GM18502 (cell line): ENCODE measurements at regions not wholly inside any gene's neighbourhood (a gene's known extent, or its start where the extent isn't known, plus 50 kb on each side); places are given as distances from the start of the nearest gene placed in this dataset.

Source experiments
- ATAC-seq: cut with Tn5 transposase; IDR thresholded peaks from one replicate; pipeline ENCODE4 v1.9.1; 2021; ENCODE audit warnings: mild to moderate bottlenecking; ENCODE audit not compliant: unreplicated experiment, poor library complexity

DNA sequence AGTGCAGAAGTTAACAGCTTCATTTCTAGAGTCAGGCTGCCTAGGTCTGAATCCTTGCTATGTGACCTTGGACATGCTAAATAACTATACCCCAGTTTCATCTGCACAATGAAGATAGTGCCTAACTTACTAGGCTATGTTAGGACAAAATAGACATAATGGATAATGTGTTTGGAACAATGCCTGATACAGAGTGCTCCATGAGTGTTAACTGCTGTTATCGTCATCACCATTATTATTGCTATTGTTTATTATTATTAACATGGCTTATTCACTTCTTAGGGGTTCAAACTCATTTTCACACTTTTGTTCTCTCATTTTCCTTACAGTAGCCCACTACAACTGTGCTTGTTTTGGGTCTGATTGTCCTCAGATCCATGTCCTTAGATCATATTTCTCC is 467.7 kb downstream of the SH2D1A start:
- ATAC-seq: no peak

DNA sequence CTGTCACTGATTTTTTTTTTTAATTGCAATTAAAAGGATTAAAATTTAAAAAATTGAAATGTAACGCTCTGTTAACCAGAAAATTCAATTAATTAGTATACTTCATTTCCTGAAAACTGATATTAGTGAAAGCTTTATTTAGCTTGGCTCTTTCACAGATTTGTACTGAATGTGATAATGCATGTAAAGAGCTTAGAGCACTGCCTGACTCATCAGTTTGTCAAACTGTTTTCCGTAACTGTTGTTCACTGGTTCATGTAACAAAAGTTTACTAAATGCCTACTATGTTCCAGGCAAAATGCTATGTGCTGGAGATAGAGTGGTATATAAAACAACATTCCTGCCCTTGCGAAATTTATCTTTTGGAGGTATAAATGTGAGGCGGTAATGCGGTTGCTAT is 471.7 kb downstream of the SH2D1A start:
- no peak for ATAC-seq

DNA sequence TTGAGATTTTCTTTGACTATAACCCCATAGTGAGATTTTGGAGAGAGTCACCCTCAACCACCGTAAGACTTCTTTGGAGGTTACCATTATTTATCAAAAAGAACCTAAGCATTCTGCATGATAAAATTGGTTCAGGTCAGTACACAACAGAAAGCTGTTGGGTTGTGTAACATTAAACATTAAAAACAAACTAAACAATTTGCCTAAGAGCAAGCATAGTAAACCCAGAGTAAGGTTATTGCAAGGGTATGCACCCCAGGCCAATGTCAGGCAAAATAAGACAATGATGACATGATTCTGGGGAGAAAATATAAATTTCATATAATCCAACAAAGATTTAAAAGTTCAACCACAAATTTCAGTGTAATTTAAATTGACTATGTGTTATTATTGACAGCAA is 472.4 kb downstream of the SH2D1A start:
- no peak for ATAC-seq

DNA sequence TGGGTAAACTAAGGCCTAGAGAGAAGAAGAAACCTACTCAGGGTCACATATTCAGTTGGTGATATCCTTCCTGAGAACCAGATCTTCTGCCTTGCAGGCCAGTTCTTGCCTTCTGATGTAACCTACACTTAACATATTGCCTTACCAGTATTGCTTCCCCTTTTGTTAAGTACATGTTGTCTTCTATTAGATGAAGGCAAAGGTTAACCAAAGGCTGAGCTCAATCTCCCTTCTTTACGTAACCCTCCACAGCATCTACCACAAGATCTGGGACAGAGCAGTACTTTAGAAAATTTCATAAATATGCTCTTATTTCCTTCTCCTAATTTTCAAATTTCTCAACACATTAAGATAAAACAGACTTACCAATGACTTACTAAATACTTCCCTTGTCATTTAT is 474.4 kb downstream of the SH2D1A start:
- ATAC-seq: no peak

DNA sequence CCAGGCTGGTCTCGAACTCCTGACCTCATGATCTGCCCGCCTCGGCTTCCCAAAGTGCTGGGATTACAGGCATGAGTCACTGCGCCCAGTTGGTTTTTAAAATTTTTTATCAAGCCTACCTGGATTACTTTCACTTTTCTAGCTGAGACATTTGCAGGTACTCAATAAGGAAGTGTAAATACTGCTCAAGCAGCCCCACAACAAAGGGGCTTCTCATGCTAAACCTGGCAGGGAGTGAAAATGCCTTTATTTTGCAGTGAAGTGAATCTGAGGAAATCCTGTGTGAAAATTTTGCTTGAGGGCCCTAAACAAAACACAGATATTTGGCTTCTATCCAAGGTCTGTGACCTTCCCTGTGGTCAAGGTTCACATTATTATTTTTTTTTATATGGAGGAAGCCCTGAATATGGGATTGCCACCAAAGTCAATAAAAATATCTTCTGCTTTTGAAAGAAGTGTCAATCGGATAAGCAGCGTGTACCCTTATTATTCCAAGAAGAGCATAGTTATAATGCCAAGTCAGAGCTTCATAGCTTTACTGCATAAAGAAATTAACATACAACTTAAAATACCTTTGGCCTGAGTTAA is 481.0 kb downstream of the SH2D1A start:
- ATAC-seq: no peak

DNA sequence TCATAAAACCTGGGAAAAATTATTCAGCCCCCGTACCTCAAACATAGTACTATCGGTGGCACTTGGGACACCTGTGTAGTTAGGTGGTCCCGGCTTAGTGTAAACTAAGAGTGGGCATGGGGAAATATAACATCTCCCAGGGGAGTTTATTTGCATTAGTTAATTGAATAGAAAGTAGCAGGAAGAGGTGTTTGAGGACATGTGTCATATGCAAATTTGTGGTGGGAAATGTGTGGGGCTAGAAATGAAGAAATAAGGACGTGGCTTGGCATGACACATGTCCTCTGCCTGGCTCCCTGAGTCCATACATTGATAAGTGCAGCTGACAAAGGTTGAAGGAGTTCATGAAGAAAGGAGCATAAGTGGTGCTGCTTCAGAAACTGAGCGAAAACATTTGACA is 483.6 kb downstream of the SH2D1A start:
- no peak for ATAC-seq

DNA sequence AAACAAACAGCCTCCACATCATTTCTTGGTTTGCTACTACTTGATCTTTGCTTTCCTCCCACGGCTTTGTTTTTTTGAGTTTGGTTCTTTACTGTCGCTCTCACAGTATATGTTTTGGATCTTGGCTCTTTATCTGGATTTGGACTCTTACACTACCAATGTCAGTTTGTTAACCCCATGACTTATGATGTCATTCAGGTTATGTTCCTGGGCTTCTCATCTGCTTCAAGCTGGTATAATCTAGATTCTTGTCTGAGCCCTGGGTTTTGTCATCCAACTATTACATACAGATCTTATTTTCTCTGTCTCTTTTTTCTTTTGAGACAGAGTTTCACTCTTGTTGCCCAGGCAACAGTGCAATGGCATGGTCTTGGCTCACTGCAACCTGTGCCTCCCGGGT is 482.9 kb upstream of the TEX13C start:
- no peak for ATAC-seq

DNA sequence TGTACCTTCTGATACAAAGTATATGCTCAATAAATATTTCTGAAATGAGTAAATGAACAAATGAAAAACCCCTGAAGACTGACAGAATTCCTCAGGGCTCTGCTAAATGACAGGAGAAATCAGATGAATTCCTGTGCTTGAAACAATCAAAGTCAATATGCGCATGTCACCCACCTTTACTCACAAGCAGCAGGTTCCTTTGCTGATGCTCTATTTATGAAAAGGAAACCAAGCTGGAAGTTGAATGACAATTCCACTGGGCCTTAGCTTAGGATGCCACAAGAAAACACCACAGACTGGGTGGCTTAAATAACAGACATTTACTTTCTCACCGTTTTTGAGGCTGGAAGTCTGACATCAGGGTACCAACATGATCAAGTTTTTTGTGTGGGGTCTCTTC is 477.5 kb upstream of the TEX13C start:
- ATAC-seq: no peak

DNA sequence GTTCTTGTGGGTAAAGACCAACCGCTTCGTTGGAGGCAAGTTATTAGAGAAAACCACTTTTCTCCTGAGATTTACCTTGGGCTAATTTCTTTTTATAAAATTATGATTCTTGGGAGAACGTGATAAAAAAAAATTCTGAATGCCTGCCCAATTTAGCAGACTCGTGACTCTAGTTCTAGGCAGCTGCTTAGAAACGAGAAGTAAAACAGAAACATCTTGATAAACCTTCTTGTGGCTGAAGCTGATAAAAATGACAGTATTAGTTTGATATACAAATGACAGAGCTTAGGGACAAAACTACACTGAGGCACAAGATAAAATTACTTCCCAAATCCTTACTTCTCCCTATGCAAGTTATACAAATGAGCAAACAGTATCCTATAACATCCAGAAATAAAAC is 458.9 kb upstream of the TEX13C start:
- no peak for ATAC-seq

DNA sequence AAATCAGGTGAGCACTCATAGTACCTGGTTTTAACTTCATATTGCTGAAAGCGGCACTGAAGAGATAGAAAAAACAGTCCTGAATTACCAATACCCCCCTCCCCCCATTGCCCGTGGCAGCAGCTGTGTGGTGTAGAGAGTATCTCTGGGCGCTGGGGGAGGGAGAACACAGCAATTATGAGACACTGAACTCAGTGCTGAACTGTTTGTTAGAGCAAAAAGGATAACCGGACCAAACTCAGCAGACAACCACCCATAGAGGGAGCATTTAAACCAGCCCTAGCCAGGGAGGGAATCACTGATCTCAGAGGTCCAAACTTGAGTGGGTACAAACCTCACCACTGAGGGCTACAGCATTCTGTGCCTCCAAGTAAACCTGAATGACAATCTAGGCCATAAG is 457.4 kb upstream of the TEX13C start:
- no peak for ATAC-seq

DNA sequence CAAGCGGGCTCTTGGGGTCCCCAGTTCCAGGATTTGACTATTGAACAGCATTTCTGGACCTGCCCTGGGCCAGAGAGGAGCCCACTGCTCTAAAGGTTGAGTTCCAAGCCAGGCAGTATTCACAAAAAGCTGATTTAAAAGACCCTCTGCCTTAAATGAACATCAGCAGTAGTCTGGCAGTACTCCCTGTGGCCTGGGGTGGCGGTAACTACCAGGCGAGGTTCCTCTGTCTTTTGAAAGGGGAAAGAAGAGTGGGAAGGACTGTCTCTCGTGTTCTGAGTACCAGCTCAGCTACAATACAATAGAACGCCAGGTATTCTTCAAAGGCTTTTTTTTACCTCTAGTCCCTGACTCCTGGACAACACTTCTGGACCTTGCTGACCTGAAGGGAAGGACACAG is 456.4 kb upstream of the TEX13C start:
- ATAC-seq: no peak

DNA sequence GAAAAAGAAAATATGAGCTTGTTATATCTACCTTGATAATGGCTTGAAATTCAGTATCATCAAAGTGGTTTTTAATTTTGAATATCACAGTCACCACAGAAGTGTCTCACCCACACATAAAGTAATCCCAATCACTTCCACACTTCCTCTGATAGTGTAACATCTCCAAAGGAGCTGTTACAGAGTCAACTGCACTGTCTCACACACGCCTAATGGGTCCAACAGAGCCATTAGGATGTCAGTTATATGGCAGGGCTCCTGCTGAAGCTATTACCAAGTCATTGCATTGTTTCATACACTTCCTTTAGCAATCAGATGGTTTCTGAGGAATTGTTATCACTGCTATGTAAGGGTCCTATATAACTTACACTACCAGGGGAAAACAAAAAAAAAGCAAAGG is 432.1 kb upstream of the TEX13C start:
- no peak for ATAC-seq

DNA sequence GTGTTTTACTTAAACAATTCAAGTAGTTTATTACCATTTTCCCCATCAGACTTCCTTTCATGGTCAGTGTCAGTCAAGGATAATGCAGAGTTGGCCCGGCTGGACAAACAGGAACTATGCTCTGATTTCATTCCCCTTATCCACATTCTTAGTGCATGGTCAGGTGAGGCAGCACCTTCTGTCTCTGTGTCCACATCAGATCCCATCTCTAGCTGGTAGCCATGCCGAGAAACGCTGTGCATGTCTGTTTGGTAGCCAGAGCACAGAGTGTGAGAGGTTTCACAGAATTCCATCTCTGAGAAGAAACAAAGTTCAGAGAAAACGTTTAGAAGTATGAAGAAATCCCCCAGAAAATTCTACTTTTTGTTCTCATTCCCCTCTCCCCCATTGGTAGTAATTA is 423.7 kb upstream of the TEX13C start:
- no peak for ATAC-seq

DNA sequence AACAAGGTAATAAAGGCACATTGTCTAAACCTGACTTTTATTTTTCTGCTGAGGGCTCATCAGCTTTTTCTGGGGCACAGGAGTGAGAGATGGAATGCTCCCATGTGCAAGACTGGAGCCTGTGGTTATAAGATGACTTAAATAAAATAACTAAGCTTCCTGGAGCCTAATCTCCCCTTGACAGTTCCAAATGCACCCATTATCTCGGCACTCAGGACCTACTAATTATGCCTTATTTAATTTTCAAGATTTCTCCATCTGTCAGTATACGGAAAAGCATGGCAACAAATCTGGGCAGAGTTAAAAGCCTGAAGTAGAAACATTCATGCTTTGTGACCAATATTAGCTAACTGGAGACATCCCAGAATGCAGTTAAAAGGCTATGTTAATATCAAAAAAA is 416.7 kb upstream of the TEX13C start:
- ATAC-seq: no peak

DNA sequence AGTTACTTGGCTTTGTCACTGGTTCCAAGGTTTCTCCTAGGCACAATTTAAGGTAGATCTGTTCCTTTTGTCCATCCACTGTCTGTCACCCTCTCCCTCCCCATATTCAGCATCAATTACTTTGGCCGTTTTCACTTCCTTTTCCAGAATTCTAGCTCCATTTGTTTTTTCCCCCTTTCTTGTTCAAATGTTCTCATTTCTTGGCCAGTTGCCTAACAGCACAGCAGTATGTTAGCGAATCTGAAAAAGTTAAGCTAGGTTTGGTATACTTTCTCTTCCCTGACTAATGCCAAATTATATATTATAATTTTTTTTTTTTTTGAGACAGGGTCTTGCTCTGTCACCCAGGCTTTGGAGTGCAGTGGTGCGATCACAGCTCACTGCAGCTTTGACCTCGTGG is 409.1 kb upstream of the TEX13C start:
- ATAC-seq: no peak

DNA sequence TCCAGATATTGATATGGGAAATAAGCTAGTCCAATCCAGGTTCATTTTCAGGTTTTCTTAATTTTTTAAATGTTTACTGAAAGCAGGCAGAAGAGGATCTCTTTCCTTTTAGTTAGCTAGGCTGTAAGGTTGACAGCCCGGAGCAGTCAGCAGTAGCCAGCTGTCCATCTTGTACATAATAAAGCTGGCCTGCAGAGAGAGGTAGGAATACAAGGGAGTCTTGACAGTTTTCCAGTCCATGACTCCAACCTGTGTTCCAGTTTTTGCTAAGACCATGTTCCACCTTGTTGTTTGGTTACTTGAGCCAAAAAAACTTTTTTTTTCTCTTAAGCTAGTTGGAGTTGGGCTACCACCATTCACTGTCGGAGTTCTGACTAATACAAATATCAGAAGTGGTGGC is 402.7 kb upstream of the TEX13C start:
- ATAC-seq: no peak

DNA sequence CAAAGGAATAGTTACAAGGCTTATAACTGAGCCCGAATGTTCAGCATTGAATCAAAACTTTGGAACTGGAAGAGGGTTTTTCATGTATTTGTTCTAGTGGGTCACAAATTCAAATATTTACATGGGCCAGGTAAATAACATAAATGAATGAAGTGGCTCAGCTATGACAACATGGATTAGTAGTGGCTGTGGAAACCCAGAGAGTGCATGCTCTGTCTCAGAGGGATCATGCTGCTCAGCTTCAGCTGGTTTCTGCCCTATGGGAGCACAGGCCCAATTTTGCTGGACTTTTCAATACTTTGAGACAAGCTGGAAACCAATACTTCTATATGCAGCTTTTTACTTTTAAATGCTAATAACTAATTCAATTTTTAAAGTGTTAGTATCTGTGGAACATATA is 394.0 kb upstream of the TEX13C start:
- no peak for ATAC-seq

DNA sequence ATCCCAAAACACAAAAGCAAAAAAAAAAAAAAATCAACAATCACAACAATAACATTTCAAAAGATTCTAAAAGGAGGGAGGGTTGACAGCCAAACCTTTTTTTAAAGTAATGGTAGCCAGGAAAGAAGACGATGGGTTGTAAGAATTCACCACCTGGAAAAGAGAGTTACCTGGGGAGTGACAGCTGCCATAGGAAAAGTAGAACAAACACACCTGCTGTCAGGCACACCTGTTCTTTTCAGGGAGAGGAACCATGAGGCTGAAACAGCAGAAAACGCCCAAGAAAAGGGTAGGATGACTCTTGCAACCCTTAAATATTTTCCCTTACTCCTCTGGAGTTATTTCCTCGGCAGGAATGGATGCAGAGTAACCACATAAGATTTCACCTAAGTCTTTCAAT is 388.4 kb upstream of the TEX13C start:
- ATAC-seq: no peak

DNA sequence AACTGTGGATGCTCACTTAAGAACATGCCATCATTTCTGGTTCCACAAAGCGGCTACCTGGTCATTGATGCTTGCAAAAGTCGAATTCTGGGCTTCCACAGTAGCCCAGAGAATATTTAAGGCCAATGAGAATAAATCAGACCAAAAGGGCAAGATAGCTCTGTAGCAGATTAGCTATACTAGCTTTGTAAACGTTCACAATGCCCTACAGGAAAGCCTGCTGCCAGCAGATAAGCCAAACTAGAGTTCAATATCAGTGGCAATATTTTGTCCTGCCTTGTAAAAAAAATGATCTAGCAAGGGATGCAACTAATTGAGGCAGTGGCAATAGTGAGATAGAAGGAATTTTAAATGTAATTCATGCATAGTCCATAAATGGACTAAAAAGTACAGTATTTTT is 387.7 kb upstream of the TEX13C start:
- ATAC-seq: no peak

DNA sequence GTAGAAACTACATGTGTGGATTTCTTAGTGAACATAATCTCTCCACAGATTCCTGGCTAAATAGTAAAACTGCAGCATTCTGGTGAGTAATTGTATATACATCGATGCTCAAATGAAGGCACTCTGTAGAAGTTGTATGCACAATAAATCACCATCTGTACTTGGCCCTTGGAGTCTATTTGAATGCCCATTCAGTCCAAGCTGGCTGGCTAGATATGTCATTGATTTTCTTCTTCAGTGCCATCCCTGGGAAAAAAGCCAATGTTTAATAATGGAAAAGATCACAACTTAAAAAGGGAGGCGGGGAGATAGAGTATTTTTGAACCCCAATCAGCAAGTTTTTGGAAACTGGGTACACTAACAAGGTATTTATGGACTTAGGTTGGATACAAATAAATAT is 381.0 kb upstream of the TEX13C start:
- ATAC-seq: no peak

DNA sequence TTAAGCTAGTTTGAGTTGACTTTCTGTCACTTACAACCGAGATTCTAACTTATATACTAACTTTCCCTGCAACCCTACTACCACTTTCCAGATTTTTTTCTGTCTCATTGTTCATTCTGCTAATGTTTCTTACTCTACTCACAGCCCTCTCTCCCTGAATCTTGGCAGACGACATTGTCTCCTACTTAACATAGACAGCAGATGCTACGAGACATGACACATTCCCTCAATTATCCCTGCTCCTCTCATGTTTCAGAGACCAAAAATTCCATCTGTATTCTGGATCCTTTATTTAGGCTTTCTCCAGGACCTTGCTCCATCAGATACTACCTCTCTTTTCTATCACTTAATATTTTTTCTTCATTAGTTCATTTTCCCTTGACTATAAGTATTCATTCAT is 379.1 kb upstream of the TEX13C start:
- ATAC-seq: no peak

DNA sequence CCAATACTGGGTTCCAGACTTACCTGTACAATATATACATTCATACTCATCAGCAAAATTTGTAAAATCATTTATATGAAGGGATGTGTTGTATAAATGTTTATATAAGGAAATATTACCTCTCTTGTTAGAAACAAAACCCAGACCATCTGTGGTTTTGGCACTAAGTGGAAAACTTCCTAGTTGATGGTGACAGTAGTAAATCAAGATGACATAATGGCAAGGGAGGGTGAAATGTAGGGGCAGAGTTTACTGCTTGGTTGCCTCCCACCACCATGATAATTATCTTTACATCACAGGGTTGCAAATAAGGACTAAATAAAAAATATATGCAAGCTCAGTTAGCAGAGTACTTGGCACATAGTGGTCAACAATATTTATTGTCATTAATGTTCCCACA is 365.3 kb upstream of the TEX13C start:
- ATAC-seq: no peak

DNA sequence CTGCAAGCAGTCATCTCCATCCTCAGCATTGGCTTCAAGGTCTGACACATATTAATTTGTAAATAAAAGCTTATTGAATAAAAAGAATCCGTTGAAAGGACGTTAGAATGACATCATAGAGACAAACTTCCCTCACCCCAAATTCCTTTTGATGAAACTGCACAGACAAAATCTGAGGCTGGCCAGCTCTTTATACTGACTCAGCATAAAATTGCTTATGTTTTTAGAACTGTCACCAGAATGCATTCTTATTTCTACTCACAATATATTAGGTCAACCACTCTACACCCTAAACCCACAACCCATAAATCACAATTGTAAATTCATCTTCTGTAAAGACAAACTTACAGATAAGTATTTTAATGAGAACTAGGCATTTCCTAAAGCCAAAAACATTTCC is 359.2 kb upstream of the TEX13C start:
- no peak for ATAC-seq
